Chondrocyte (in vitro differentiated cells): ENCODE measurements at regions not wholly inside any gene's neighbourhood (a gene's known extent, or its start where the extent isn't known, plus 50 kb on each side); places are given as distances from the start of the nearest gene placed in this dataset.
"Not testable (repeated sequence)": the region's sequence is repeated elsewhere in the genome, so short reads cannot be mapped to it uniquely, and the experiment has no call there.

ENCODE experiments used
- DNase-seq: peaks from one replicate; pipeline ENCODE4 v3.0.0; 2021; ENCODE audit warnings: mixed read lengths, low spot score
- H3K27ac Mint-ChIP-seq: one replicate; pipeline ENCODE4 v1.8.0; 2021; ENCODE audit warnings: mild to moderate bottlenecking, moderate library complexity, mixed read lengths; ENCODE audit not compliant: unreplicated experiment
- H3K27me3 Mint-ChIP-seq: 2 replicates; pipeline ENCODE4 v1.8.0; 2021; ENCODE audit warnings: low read depth, mixed read lengths
- H3K36me3 Mint-ChIP-seq: 2 replicates; pipeline ENCODE4 v1.8.0; 2021; ENCODE audit warnings: low read depth, mixed read lengths
- H3K4me1 Mint-ChIP-seq: 2 replicates; pipeline ENCODE4 v1.8.0; 2021; ENCODE audit warnings: low read depth, mild to moderate bottlenecking, mixed read lengths
- H3K4me3 Mint-ChIP-seq: one replicate; pipeline ENCODE4 v1.8.0; 2021; ENCODE audit warnings: mild to moderate bottlenecking, moderate library complexity, mixed read lengths; ENCODE audit not compliant: unreplicated experiment
- H3K9me3 Mint-ChIP-seq: 2 replicates; pipeline ENCODE4 v1.8.0; 2021; ENCODE audit warnings: low read depth, mixed read lengths
- CTCF ChIP-seq: fragments of 200-600 bp; sonication (generic); IDR thresholded peaks from 2 replicates; pipeline ENCODE4 v1.5.0; 2021; ENCODE audit warnings: antibody characterized with exemption, mild to moderate bottlenecking, moderate library complexity

- H3K4me3 Mint-ChIP-seq, result no peak overlapping the region
- no peaks in the 10 kb centered on the region for H3K9me3 Mint-ChIP-seq
- peaks cover 4% of the 10 kb centered on the region for H3K4me1 Mint-ChIP-seq
- DNase-seq, result no peak
- no peak overlapping the region for H3K27ac Mint-ChIP-seq
- H3K36me3 Mint-ChIP-seq, result no peaks in the 10 kb centered on the region
- no peak for TF ChIP-seq CTCF
- no peaks in the 10 kb centered on the region for H3K27me3 Mint-ChIP-seq
Measured at GRCh38 chr5:104904561-104904960, 1342.0 kb upstream of the NUDT12 start.

- H3K36me3 Mint-ChIP-seq, result no peaks in the 10 kb centered on the region
- H3K27me3 Mint-ChIP-seq, result no peaks in the 10 kb centered on the region
- no peaks in the 10 kb centered on the region for H3K9me3 Mint-ChIP-seq
- peaks cover 3% of the 10 kb centered on the region for H3K4me1 Mint-ChIP-seq
- no peak overlapping the region for H3K4me3 Mint-ChIP-seq
- no peak for TF ChIP-seq CTCF
- DNase-seq, result no peak
- H3K27ac Mint-ChIP-seq, result no peak overlapping the region
Measured at GRCh38 chr5:104903941-104904340, 1341.4 kb upstream of the NUDT12 start.

GRCh38 chr5:104891596-104891995 is 1329.0 kb upstream of the NUDT12 start:
- Mint-ChIP-seq H3K4me3 (no peak overlapping the region), H3K4me1 (no peaks in the 10 kb centered on the region), H3K36me3 (no peaks in the 10 kb centered on the region), H3K27ac (no peak overlapping the region), H3K27me3 (no peaks in the 10 kb centered on the region), H3K9me3 (no peaks in the 10 kb centered on the region)
- TF ChIP-seq CTCF, result no peak
- no peak for DNase-seq

- no peak for DNase-seq
- no peaks in the 10 kb centered on the region for H3K9me3 Mint-ChIP-seq
- no peak for TF ChIP-seq CTCF
- H3K4me1 Mint-ChIP-seq, result no peaks in the 10 kb centered on the region
- no peaks in the 10 kb centered on the region for H3K36me3 Mint-ChIP-seq
- H3K4me3 Mint-ChIP-seq, result no peak overlapping the region
- no peak overlapping the region for H3K27ac Mint-ChIP-seq
- no peaks in the 10 kb centered on the region for H3K27me3 Mint-ChIP-seq
Measured at GRCh38 chr5:104890767-104891166, 1328.2 kb upstream of the NUDT12 start.

- Mint-ChIP-seq H3K9me3 (peaks cover 10% of the 10 kb centered on the region), H3K27ac (no peak overlapping the region), H3K4me3 (no peak overlapping the region), H3K4me1 (no peaks in the 10 kb centered on the region), H3K27me3 (no peaks in the 10 kb centered on the region), H3K36me3 (no peaks in the 10 kb centered on the region)
- TF ChIP-seq CTCF, result no peak
- no peak for DNase-seq
Measured at GRCh38 chr5:104859437-104859836, 1296.8 kb upstream of the NUDT12 start.

- H3K9me3 Mint-ChIP-seq, result peaks cover 38% of the 10 kb centered on the region
- H3K27ac Mint-ChIP-seq, H3K27me3 Mint-ChIP-seq, H3K36me3 Mint-ChIP-seq, H3K4me3 Mint-ChIP-seq, H3K4me1 Mint-ChIP-seq, DNase-seq: not testable (repeated sequence)
Measured at GRCh38 chr5:104852099-104852498, 1289.5 kb upstream of the NUDT12 start.
